GM19452 (cell line): ENCODE measurements at regions not wholly inside any gene's neighbourhood (a gene's known extent, or its start where the extent isn't known, plus 50 kb on each side); places are given as distances from the start of the nearest gene placed in this dataset.
"Not testable (repeated sequence)": the region's sequence is repeated elsewhere in the genome, so short reads cannot be mapped to it uniquely, and the experiment has no call there.

Experiments used
- ATAC-seq: cut with Tn5 transposase; IDR thresholded peaks from one replicate; pipeline ENCODE4 v1.9.1; 2021; ENCODE audit not compliant: unreplicated experiment

GRCh38 chr4:10388146-10388545 lies 69.1 kb downstream of the ZNF518B start:
- ATAC-seq, result not testable (repeated sequence)

DNA sequence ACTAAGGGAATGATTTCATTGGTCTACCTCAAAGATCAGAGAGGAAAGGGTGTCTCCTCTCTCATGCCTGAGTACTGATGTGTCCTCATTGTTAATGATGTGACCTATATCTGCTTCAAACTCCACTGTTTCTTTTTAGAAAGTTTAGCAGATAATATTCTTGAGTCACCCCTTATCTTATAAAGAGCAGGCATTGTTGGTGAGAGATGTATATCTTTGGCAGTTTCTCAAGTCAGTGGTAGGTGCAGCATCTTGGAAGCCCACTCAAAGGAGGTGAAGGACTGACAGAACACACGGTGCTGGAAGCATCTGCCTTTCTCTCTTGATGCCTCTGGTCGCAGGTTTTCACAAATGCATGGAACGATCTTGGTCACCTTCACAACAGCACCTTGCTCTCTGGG lies 71.2 kb downstream of the ZNF518B start:
- no peak for ATAC-seq

DNA sequence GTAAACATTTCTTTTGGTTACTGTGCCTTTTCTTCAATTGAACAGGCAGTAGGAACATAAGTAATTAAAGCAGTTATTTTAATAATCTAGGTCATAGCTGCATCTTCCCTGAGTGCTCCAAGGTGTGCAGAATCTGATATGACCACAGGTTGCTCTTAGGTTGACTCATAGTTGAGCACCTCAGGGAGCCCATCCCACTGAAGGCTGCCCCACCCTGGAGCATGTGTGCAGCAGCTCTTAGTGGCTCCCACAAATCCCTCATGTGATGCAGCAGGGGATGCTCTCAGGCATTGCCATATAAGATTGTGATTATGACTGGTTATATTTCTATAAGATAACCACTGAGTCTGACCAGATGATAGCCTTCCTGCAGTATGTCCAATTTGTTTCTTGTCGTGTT lies 72.3 kb downstream of the ZNF518B start:
- ATAC-seq, result no peak

DNA sequence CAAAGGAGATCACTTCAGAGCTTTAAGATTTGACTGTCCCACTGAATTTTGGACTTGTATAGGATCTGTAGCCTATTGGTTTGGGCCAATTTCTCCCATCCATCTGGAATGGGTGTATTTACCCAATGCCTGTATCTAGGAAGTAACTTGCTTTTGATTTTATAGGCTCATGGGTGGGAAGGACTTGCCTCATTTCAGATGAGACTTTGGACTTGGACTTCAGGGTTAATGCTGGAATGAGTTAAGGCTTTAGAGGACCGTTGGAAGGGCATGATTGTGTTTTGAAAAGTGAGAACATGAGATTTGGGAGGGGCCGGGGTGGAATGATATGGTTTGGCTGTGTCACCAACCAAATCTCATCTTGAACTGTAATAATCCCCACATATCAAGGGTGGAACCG lies 73.8 kb downstream of the ZNF518B start:
- ATAC-seq, result no peak

- not testable (repeated sequence) for ATAC-seq
These were observed 75.1 kb downstream of the ZNF518B start for GRCh38 chr4:10382171-10382570.

- ATAC-seq, result no peak
These were observed 76.1 kb downstream of the ZNF518B start for GRCh38 chr4:10381146-10381545.

GRCh38 chr4:10380735-10381134 lies 76.5 kb downstream of the ZNF518B start:
- ATAC-seq, result no peak

DNA sequence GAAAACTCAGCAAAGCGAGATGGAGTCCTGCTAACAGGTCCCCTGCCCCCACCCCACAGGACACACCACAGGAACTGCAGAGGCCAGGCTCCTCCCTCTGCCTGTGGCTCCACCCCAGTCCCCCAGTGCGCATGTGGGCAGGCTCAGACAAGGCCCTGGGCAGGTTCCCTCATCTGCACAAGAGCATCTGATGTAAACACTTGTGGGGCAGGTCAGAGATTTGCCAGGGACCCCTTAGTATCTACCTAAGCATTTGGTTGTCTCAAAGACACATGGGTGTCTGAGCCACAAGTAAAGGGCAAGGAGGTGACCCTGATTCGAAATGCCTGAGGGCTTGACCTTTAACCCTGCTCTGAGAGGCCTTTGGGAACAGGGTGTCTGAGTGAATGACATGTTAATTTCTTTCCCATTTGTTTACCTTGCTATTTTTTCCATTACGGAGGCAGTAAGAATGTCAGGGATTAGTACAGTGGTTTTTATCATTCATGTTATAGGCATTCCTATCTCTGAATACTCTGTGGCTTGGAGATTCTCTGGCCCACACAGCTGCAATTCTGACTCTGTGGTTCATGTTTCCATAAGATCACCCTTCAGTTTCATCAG lies 85.3 kb downstream of the ZNF518B start:
- ATAC-seq, result no peak

GRCh38 chr4:10371121-10371520 lies 86.1 kb downstream of the ZNF518B start:
- no peak for ATAC-seq

DNA sequence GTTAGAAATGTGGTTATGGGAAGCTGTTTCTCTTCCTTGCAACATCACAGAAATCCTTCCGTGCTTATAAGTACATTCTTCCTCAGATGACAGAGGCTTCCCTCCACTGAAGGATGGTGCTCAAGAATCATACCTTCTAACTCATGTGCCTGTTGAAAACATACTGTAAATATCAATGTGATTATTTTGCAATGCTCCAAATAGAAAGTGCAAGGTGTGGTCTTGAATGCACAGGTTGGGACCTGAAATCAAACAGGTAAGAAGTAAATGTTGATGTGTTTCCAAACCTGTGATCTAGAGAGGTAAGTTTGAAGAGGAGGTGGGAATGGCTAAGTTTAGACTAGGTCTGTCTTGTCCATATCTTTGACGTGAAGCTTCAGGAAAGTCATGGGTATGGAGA lies 87.7 kb downstream of the ZNF518B start:
- no peak for ATAC-seq

GRCh38 chr4:10366628-10367027 lies 90.6 kb downstream of the ZNF518B start:
- no peak for ATAC-seq

- no peak for ATAC-seq
These were observed 93.0 kb downstream of the ZNF518B start for GRCh38 chr4:10364194-10364593.

GRCh38 chr4:10354746-10355145 lies 102.5 kb downstream of the ZNF518B start:
- no peak for ATAC-seq

DNA sequence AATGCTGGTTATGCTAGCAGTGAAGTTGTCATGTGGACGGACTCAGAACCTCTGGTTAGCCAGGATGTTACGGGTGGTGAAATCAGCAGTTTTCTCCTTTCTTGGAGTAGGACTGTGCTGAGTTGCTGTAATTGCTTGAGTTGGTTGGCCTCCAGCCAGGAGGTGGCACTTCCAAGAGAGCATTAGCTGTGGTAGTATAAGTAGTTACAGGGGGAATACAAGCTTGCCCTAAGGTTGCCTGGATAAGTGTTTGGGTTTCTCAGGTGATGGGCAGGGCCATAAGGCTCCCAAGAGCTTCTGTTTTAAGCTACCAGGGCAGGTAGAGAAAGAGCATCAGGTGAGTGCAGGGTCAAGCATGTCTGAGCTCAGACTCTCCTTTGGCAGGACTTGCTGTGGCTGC lies 103.0 kb downstream of the ZNF518B start:
- no peak for ATAC-seq

DNA sequence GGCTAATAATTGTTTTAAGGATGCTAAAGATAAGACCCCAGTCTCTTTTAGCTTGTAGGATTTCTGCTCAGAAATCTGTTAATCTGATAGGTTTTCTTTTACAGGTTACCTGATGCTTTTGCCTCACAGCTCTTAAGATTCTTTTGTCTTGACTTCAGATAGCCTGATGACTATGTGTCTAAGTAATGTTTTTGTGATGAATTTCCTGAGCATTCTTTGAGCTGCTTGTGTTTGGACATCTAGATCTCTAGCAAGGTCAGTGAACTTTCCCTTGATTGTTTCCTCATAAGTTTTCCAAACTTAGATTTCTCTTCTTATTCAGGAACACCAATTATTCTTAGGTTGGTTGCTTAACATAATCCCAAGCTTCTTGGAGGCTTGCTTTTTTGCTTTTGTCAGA lies 104.1 kb downstream of the ZNF518B start:
- ATAC-seq, result no peak

DNA sequence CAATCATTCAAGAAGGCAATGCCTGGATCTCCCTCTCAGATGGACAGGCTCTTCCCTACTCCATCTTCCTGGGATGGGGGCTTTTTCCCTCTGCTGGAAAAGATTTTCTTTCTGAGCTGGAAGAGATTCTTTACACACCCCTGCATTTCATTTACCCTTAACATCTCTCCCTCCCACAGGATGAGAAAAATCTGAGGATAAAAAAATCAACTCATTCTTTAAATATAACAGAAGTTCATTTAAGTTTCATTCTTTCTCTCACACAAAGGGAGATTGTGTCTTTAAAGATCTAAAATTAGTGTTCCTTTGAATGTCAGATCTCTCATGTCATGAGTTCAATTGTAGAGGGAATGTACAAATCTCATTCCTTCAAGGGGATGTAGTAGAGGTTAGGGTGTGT lies 109.0 kb downstream of the ZNF518B start:
- no peak for ATAC-seq

DNA sequence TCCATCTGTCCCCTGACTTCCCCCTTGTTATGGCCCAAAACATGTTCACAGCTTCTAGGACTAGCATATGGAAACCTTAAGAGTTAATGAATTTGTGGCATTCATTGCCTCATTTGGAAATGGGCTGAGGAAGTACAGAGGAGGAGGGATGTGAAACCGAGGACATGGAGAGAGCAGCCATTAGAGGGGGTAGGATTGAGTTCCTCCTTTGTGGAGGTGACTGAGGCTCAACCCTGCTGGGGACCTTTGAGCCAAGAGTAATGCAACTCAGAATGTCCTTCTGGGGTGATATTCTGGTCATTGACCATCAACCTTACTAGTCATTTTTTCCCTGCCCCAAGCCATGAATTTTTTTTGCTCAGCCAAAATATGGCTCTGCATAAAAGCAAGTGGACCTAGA lies 109.4 kb downstream of the ZNF518B start:
- no peak for ATAC-seq

GRCh38 chr4:10347281-10347795 lies 109.9 kb downstream of the ZNF518B start:
- no peak for ATAC-seq

DNA sequence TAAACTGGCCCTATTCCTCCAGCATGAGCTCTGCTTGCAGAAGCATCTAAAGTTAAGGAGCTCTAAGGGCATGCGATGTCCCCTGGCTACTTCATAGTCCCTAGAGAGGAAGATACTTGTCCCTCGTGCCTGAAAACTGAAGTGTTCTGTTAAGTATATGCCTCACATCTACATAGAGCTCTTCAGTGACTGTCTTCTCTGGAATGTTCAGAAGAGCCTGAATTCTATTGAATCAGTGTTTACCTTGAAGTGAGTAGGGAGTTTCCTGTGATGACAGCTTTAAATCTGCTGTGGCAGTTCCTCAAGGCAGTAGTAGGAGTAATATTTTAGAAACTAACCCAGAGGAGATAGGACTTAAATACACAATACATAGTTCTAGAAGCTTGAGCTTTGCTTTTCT lies 111.2 kb downstream of the ZNF518B start:
- ATAC-seq, result no peak

GRCh38 chr4:10345381-10345784 lies 111.8 kb downstream of the ZNF518B start:
- no peak for ATAC-seq

GRCh38 chr4:10344824-10345223 lies 112.4 kb downstream of the ZNF518B start:
- ATAC-seq, result no peak

DNA sequence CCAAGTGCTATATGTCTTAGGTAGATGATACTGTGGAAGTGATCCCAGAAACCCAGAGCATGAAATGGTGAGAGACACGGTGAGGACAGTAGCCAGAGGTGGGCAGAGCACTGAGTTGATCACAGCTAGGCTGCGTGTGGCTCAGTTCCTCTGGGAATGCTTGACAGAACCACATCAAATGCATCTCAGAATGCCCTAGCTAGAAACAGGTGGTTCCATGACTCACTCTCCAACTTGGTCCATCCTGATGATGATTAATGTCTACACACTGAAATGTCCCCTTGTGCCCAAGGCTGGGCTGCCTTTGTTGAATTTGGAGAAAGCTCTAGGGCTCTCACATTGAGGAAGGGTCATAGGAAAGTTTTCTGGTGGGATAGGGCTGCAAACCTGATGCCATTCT lies 113.6 kb downstream of the ZNF518B start:
- no peak for ATAC-seq

DNA sequence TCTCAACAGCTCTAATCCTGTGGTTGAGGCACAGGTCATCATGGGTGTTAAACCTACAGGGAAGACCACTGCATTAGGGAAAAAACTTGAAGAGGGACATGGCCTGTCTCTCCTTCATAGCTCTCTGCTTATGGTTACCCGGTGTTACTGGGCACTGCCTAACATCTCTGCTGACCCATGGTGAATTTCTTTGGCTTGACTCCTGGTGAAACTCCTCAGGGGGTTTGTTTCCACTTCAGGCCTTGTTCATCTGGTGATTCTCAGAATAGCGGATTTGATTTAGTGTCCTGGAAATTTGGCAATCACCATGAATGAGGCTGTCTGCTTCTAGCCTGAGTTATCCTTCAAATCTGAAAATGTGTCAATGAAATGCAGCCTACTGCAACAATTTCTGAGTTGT lies 114.4 kb downstream of the ZNF518B start:
- no peak for ATAC-seq
